ENCODE measurements at regions not wholly inside any gene's neighbourhood (a gene's known extent, or its start where the extent isn't known, plus 50 kb on each side); places are given as distances from the start of the nearest gene placed in this dataset.
A peak's percentile ranks its signal among the peaks of the same experiment; 100 is the strongest.

GRCh38 chr6:105774247-105774646 is 311.9 kb upstream of the PRDM1 start:
- no peaks in the 10 kb centered on the region for H3K9me3 ChIP-seq (ENCODE audit: control insufficient read depth, low read depth, low read length)
- DNase-seq = no peak
- H3K4me3 ChIP-seq (ENCODE audit: low read length) = no peak overlapping the region
- no peaks in the 10 kb centered on the region for H3K36me3 ChIP-seq (ENCODE audit: control insufficient read depth, insufficient read depth, low read length)
- no peaks in the 10 kb centered on the region for H3K27me3 ChIP-seq (ENCODE audit: control insufficient read depth, insufficient read depth, low read length)
- no peaks in the 10 kb centered on the region for H3K4me1 ChIP-seq (ENCODE audit: control insufficient read depth, insufficient read depth, low read length)
- 80% methylated on average over 1 of the region's 1 CpG for WGBS (ENCODE audit: insufficient coverage, low lambda C conversion rate)
- H3K27ac ChIP-seq (ENCODE audit: low read length) = no peak overlapping the region

DNA sequence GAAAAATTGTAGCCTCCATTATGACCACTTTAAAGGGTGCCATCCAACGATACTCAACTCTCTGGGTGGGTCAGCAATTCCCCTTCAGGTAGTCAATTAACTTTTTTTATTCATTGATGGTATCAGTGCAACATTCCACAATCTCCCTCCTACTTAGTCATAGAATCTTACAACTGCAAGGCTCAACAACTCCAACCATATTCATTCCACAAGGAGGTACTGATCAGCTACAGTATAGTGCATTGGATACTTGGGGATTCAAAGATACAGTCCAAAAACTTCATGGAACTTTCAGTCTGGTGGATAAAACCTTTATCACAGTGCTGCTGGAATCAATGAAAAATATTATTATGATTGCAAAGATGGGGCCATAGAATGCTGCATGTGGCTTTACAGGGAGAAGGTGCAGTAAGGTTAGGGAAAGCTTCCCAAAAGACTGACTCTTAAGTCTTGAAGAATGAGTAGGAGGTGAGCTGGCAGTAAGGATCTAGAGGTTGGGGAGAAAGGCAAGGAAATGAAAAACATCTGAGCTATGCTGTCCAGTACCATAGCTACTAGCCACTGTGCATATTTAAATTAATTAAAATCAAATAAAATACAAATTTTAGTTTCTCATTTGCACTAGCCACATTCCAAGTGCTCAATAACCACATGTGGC is 314.7 kb upstream of the PRDM1 start:
- Histone ChIP-seq H3K36me3 (ENCODE audit: control insufficient read depth, insufficient read depth, low read length) (no peaks in the 10 kb centered on the region), H3K4me3 (ENCODE audit: low read length) (no peak overlapping the region), H3K27me3 (ENCODE audit: control insufficient read depth, insufficient read depth, low read length) (no peaks in the 10 kb centered on the region), H3K9me3 (ENCODE audit: control insufficient read depth, low read depth, low read length) (no peaks in the 10 kb centered on the region), H3K4me1 (ENCODE audit: control insufficient read depth, insufficient read depth, low read length) (no peaks in the 10 kb centered on the region), H3K27ac (ENCODE audit: low read length) (no peak overlapping the region)
- WGBS (ENCODE audit: insufficient coverage, low lambda C conversion rate) = no CpG with 5 or more reads among the region's 1 CpG
- DNase-seq = no peak

- Histone ChIP-seq H3K4me1 (ENCODE audit: control insufficient read depth, insufficient read depth, low read length) (no peaks in the 10 kb centered on the region), H3K9me3 (ENCODE audit: control insufficient read depth, low read depth, low read length) (no peaks in the 10 kb centered on the region), H3K27ac (ENCODE audit: low read length) (no peak overlapping the region), H3K4me3 (ENCODE audit: low read length) (no peak overlapping the region), H3K36me3 (ENCODE audit: control insufficient read depth, insufficient read depth, low read length) (no peaks in the 10 kb centered on the region), H3K27me3 (ENCODE audit: control insufficient read depth, insufficient read depth, low read length) (no peaks in the 10 kb centered on the region)
- WGBS (ENCODE audit: insufficient coverage, low lambda C conversion rate) = no CpG with 5 or more reads among the region's 2 CpGs
- no peak for DNase-seq
These were observed 316.1 kb upstream of the PRDM1 start for GRCh38 chr6:105769987-105770386.

DNA sequence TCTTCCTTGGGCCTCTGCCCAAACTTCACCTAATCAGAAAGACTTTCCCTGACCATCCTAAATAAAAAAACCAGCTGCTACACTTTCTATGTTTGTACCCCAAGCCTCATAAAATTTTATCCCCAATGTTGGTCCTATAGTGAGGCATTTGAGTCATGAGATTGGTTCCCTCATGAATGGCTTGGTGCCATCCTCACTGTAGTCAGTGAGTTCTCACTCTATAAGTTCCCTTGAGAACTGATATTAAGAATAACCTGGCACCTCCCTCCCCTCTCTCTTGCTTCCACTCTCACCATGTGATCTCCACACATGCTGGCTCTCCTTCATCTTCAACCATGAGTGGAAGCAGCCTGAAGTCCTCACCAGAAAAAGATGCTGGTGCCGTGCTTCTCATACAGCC is 316.9 kb upstream of the PRDM1 start:
- H3K4me3 ChIP-seq (ENCODE audit: low read length) = no peak overlapping the region
- no peak overlapping the region for H3K27ac ChIP-seq (ENCODE audit: low read length)
- DNase-seq = no peak
- no peaks in the 10 kb centered on the region for H3K27me3 ChIP-seq (ENCODE audit: control insufficient read depth, insufficient read depth, low read length)
- H3K4me1 ChIP-seq (ENCODE audit: control insufficient read depth, insufficient read depth, low read length) = no peaks in the 10 kb centered on the region
- H3K36me3 ChIP-seq (ENCODE audit: control insufficient read depth, insufficient read depth, low read length) = no peaks in the 10 kb centered on the region
- H3K9me3 ChIP-seq (ENCODE audit: control insufficient read depth, low read depth, low read length) = no peaks in the 10 kb centered on the region
- WGBS (ENCODE audit: insufficient coverage, low lambda C conversion rate) = 100% methylated on average over 1 of the region's 1 CpG

GRCh38 chr6:105767541-105767940 is 318.6 kb upstream of the PRDM1 start:
- no peaks in the 10 kb centered on the region for H3K36me3 ChIP-seq (ENCODE audit: control insufficient read depth, insufficient read depth, low read length)
- DNase-seq = no peak
- no peaks in the 10 kb centered on the region for H3K4me1 ChIP-seq (ENCODE audit: control insufficient read depth, insufficient read depth, low read length)
- 80% methylated on average over 1 of the region's 3 CpGs for WGBS (ENCODE audit: insufficient coverage, low lambda C conversion rate)
- H3K27me3 ChIP-seq (ENCODE audit: control insufficient read depth, insufficient read depth, low read length) = no peaks in the 10 kb centered on the region
- H3K9me3 ChIP-seq (ENCODE audit: control insufficient read depth, low read depth, low read length) = no peaks in the 10 kb centered on the region
- H3K4me3 ChIP-seq (ENCODE audit: low read length) = no peak overlapping the region
- no peak overlapping the region for H3K27ac ChIP-seq (ENCODE audit: low read length)

GRCh38 chr6:105765239-105765638 is 320.9 kb upstream of the PRDM1 start:
- Histone ChIP-seq H3K4me1 (ENCODE audit: control insufficient read depth, insufficient read depth, low read length) (no peaks in the 10 kb centered on the region), H3K36me3 (ENCODE audit: control insufficient read depth, insufficient read depth, low read length) (no peaks in the 10 kb centered on the region), H3K27ac (ENCODE audit: low read length) (no peak overlapping the region)

GRCh38 chr6:105764315-105764714 is 321.8 kb upstream of the PRDM1 start:
- WGBS (ENCODE audit: insufficient coverage, low lambda C conversion rate) = no CpG with 5 or more reads among the region's 1 CpG
- no peak for DNase-seq
- Histone ChIP-seq H3K27ac (ENCODE audit: low read length) (no peak overlapping the region), H3K27me3 (ENCODE audit: control insufficient read depth, insufficient read depth, low read length) (no peaks in the 10 kb centered on the region), H3K4me1 (ENCODE audit: control insufficient read depth, insufficient read depth, low read length) (no peaks in the 10 kb centered on the region), H3K9me3 (ENCODE audit: control insufficient read depth, low read depth, low read length) (no peaks in the 10 kb centered on the region), H3K4me3 (ENCODE audit: low read length) (no peak overlapping the region), H3K36me3 (ENCODE audit: control insufficient read depth, insufficient read depth, low read length) (no peaks in the 10 kb centered on the region)

More at GRCh38 chr6:105765239-105765638, 320.9 kb upstream of the PRDM1 start:
- Histone ChIP-seq H3K9me3 (ENCODE audit: control insufficient read depth, low read depth, low read length) (no peaks in the 10 kb centered on the region), H3K27me3 (ENCODE audit: control insufficient read depth, insufficient read depth, low read length) (no peaks in the 10 kb centered on the region), H3K4me3 (ENCODE audit: low read length) (no peak overlapping the region)
- no peak for DNase-seq

- DNase-seq = no peak
- no peaks in the 10 kb centered on the region for H3K36me3 ChIP-seq (ENCODE audit: control insufficient read depth, insufficient read depth, low read length)
- no peaks in the 10 kb centered on the region for H3K27me3 ChIP-seq (ENCODE audit: control insufficient read depth, insufficient read depth, low read length)
- no peaks in the 10 kb centered on the region for H3K4me1 ChIP-seq (ENCODE audit: control insufficient read depth, insufficient read depth, low read length)
- H3K27ac ChIP-seq (ENCODE audit: low read length) = no peak overlapping the region
- no CpG with 5 or more reads among the region's 2 CpGs for WGBS (ENCODE audit: insufficient coverage, low lambda C conversion rate)
- no peaks in the 10 kb centered on the region for H3K9me3 ChIP-seq (ENCODE audit: control insufficient read depth, low read depth, low read length)
- H3K4me3 ChIP-seq (ENCODE audit: low read length) = no peak overlapping the region
These were observed 322.3 kb upstream of the PRDM1 start for GRCh38 chr6:105763866-105764265.

GRCh38 chr6:105760746-105761145 is 325.4 kb upstream of the PRDM1 start:
- H3K4me3 ChIP-seq (ENCODE audit: low read length) = no peak overlapping the region
- DNase-seq = peak in 1 of 2 donors; percentile 20

GRCh38 chr6:105759946-105760345 is 326.2 kb upstream of the PRDM1 start:
- Histone ChIP-seq H3K27ac (ENCODE audit: low read length) (no peak overlapping the region), H3K4me1 (ENCODE audit: control insufficient read depth, insufficient read depth, low read length) (no peaks in the 10 kb centered on the region), H3K4me3 (ENCODE audit: low read length) (no peak overlapping the region), H3K9me3 (ENCODE audit: control insufficient read depth, low read depth, low read length) (no peaks in the 10 kb centered on the region), H3K27me3 (ENCODE audit: control insufficient read depth, insufficient read depth, low read length) (no peaks in the 10 kb centered on the region), H3K36me3 (ENCODE audit: control insufficient read depth, insufficient read depth, low read length) (no peaks in the 10 kb centered on the region)
- no CpG with 5 or more reads among the region's 4 CpGs for WGBS (ENCODE audit: insufficient coverage, low lambda C conversion rate)
- no peak for DNase-seq

More at GRCh38 chr6:105760746-105761145, 325.4 kb upstream of the PRDM1 start:
- Histone ChIP-seq H3K36me3 (ENCODE audit: control insufficient read depth, insufficient read depth, low read length) (no peaks in the 10 kb centered on the region), H3K27me3 (ENCODE audit: control insufficient read depth, insufficient read depth, low read length) (no peaks in the 10 kb centered on the region), H3K9me3 (ENCODE audit: control insufficient read depth, low read depth, low read length) (no peaks in the 10 kb centered on the region), H3K27ac (ENCODE audit: low read length) (no peak overlapping the region), H3K4me1 (ENCODE audit: control insufficient read depth, insufficient read depth, low read length) (no peaks in the 10 kb centered on the region)
- WGBS (ENCODE audit: insufficient coverage, low lambda C conversion rate) = 48% methylated on average over 3 of the region's 3 CpGs

- Histone ChIP-seq H3K27ac (ENCODE audit: low read length) (no peak overlapping the region), H3K9me3 (ENCODE audit: control insufficient read depth, low read depth, low read length) (no peaks in the 10 kb centered on the region), H3K4me1 (ENCODE audit: control insufficient read depth, insufficient read depth, low read length) (no peaks in the 10 kb centered on the region), H3K4me3 (ENCODE audit: low read length) (no peak overlapping the region), H3K36me3 (ENCODE audit: control insufficient read depth, insufficient read depth, low read length) (no peaks in the 10 kb centered on the region), H3K27me3 (ENCODE audit: control insufficient read depth, insufficient read depth, low read length) (no peaks in the 10 kb centered on the region)
- WGBS (ENCODE audit: insufficient coverage, low lambda C conversion rate) = no CpG with 5 or more reads among the region's 2 CpGs
- no peak for DNase-seq
These were observed 327.1 kb upstream of the PRDM1 start for GRCh38 chr6:105759015-105759414.
